ENCODE measurements at regions not wholly inside any gene's neighbourhood (a gene's known extent, or its start where the extent isn't known, plus 50 kb on each side); places are given as distances from the start of the nearest gene placed in this dataset.

- no peak for TF ChIP-seq CTCF (conservative IDR thresholded peaks at IDR 0.05 in 1 of 2, IDR thresholded peaks at IDR 0.05 in 1 of 2; ENCODE audit: extremely low read depth in 1 of 2, insufficient read depth in 1 of 2, low read depth in 1 of 2, low read length in 2 of 2)
- TF ChIP-seq EZH2 (IDR thresholded peaks at IDR 0.05; ENCODE audit: borderline replicate concordance, low read length) = no peak
Observed at GRCh38 chr11:42299780-42300179, 840.3 kb upstream of the LRRC4C start.
